IPS DF 6.9 (cell line): ENCODE measurements at regions not wholly inside any gene's neighbourhood (a gene's known extent, or its start where the extent isn't known, plus 50 kb on each side); places are given as distances from the start of the nearest gene placed in this dataset.

Source experiments
- DNase-seq: peaks from one replicate; pipeline ENCODE4 v3.0.0-alpha.2; 2013; ENCODE audit warnings: low read depth, low spot score
- H3K27ac ChIP-seq: one replicate; pipeline ENCODE4 v1.5.1; 2013; ENCODE audit warnings: low read length, control low read depth
- H3K27me3 ChIP-seq: 2 replicates; pipeline ENCODE4 v1.6.1; 2013; ENCODE audit warnings: mild to moderate bottlenecking, low read length; ENCODE audit not compliant: control insufficient read depth, insufficient read depth
- H3K36me3 ChIP-seq: 2 replicates; pipeline ENCODE4 v1.6.1; 2013; ENCODE audit warnings: low read length; ENCODE audit not compliant: control insufficient read depth, insufficient read depth
- H3K4me1 ChIP-seq: 2 replicates; pipeline ENCODE4 v1.6.1; 2013; ENCODE audit warnings: low read length; ENCODE audit not compliant: control insufficient read depth, insufficient read depth
- H3K4me3 ChIP-seq: 2 replicates; pipeline ENCODE4 v1.5.1; 2013; ENCODE audit warnings: mild to moderate bottlenecking, low read length
- H3K9me3 ChIP-seq: 2 replicates; pipeline ENCODE4 v1.6.1; 2013; ENCODE audit warnings: low read length, inconsistent platforms; ENCODE audit not compliant: control insufficient read depth, insufficient read depth
- WGBS: extraction: QIAGEN DNeasy Blood & Tissue Kit; methylation state at CpG from one replicate; pipeline ENCODE4 v1.1.7; 2013; ENCODE audit warnings: mixed read lengths, missing lambda C conversion rate; ENCODE audit not compliant: insufficient read length, insufficient coverage; 5-methylcytosine and 5-hydroxymethylcytosine counted together

- Histone ChIP-seq H3K9me3 (no peaks in the 10 kb centered on the region), H3K4me3 (no peak overlapping the region), H3K36me3 (no peaks in the 10 kb centered on the region), H3K4me1 (no peaks in the 10 kb centered on the region), H3K27ac (no peak overlapping the region), H3K27me3 (no peaks in the 10 kb centered on the region)
- no CpG with 5 or more reads among the region's 2 CpGs for WGBS
- no peak for DNase-seq
Measured at GRCh38 chr3:84100861-84101260, 857.9 kb upstream of the CADM2 start.

DNA sequence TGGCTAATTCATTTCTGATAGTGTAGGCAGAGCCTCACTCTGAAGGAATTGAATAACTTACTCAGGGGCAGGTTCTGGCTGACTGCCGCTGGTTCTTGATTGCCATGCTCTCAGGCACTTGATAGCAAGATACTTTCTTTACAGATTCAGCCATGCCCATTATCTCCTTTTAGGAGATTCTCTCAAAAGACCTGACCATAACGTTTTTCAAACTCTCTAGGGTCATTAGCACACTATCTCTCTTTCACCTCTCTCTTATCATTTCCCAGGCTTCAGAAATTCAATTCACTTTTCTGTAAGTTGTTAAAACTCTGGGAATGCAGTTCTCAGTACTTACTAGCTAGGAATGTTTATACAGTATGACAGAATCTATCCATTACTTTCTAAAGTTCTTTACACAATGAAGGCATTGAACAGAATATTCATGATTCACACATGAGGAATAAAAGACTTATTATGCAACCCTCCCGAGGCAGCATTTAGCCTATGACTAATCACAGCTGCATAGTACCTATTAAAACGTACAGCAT lies 850.3 kb upstream of the CADM2 start:
- no peak overlapping the region for H3K4me3 ChIP-seq
- no CpG with 5 or more reads among the region's 4 CpGs for WGBS
- no peaks in the 10 kb centered on the region for H3K9me3 ChIP-seq
- H3K27me3 ChIP-seq: no peaks in the 10 kb centered on the region
- no peaks in the 10 kb centered on the region for H3K36me3 ChIP-seq
- H3K4me1 ChIP-seq: no peaks in the 10 kb centered on the region
- DNase-seq: no peak
- no peak overlapping the region for H3K27ac ChIP-seq

GRCh38 chr3:84109911-84110310 lies 848.9 kb upstream of the CADM2 start:
- H3K27ac ChIP-seq: no peak overlapping the region
- no peaks in the 10 kb centered on the region for H3K27me3 ChIP-seq
- no peaks in the 10 kb centered on the region for H3K4me1 ChIP-seq
- no peak for DNase-seq
- no peak overlapping the region for H3K4me3 ChIP-seq
- no peaks in the 10 kb centered on the region for H3K9me3 ChIP-seq
- H3K36me3 ChIP-seq: no peaks in the 10 kb centered on the region

- Histone ChIP-seq H3K27me3 (no peaks in the 10 kb centered on the region), H3K4me3 (no peak overlapping the region), H3K4me1 (no peaks in the 10 kb centered on the region), H3K36me3 (no peaks in the 10 kb centered on the region), H3K9me3 (no peaks in the 10 kb centered on the region; the same call in 1 of the 2 replicates), H3K27ac (no peak overlapping the region)
- no peak for DNase-seq
Measured at GRCh38 chr3:84110787-84111186, 848.0 kb upstream of the CADM2 start.

- Histone ChIP-seq H3K27me3 (no peaks in the 10 kb centered on the region), H3K9me3 (no peaks in the 10 kb centered on the region), H3K4me3 (no peak overlapping the region), H3K4me1 (no peaks in the 10 kb centered on the region), H3K36me3 (no peaks in the 10 kb centered on the region), H3K27ac (no peak overlapping the region)
- no peak for DNase-seq
- WGBS: no CpG with 5 or more reads among the region's 12 CpGs
Measured at GRCh38 chr3:84125201-84125721, 833.5 kb upstream of the CADM2 start.

DNA sequence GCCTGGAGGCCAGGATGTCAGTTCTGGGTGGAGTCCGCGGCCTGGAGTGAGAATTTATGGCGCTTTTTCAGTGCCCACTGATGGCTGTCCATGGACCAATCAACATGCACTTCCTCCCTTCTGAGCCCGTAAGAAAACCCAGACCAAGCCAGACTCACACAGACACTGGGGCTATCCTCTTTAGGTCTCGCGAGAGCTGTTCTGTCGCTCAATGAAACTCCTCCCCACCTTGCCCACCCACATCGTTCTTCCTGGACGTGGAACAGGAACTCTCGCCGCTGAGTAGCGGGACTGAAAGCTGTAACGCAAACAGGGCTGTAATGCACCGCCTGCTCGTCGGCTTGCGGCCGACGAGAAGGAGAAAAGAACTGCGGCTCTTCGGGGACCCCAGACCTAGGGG lies 833.0 kb upstream of the CADM2 start:
- no peaks in the 10 kb centered on the region for H3K36me3 ChIP-seq
- WGBS: no CpG with 5 or more reads among the region's 21 CpGs
- H3K4me1 ChIP-seq: no peaks in the 10 kb centered on the region
- H3K27ac ChIP-seq: no peak overlapping the region
- H3K4me3 ChIP-seq: no peak overlapping the region
- no peaks in the 10 kb centered on the region for H3K27me3 ChIP-seq
- no peak for DNase-seq
- H3K9me3 ChIP-seq: no peaks in the 10 kb centered on the region

DNA sequence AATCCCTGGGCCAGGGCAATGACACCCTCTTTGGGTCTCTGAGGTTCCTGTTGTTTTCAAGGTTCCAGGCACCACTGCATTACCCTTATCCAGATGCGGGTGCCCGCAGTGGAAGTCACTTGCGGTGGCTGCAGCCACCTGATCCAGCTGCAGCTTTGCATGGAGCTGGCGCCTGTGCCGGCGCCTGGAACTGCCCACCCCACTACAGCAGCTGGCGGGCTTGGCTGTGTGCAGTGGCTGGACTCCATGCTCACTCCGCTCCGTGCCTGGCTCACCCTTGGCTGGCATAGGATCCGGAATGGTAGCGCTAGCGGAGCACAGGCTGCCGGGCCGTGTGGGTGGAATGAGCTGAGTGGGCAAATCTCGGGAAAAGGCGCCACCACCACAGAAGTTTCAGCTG lies 832.6 kb upstream of the CADM2 start:
- Histone ChIP-seq H3K9me3 (no peaks in the 10 kb centered on the region), H3K4me1 (no peaks in the 10 kb centered on the region)
- WGBS: no CpG with 5 or more reads among the region's 16 CpGs

DNA sequence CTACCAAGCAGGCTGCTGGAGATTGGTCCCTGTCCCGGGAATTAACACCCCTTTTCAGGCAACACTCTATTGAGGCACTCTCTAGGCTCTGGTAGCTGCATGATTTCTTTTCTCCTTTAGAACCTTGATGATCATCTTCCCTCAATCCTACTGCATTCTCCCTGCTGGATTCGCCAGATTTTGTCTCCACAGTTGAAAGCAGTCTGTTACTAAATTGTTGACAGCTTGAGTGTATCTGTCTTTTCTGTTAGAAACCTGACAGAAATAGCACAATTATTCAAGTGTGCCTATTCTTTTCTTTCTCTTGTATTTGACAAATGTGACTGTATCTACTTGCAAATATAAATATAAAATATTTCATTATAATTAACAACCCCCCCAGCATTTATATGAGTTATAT lies 830.8 kb upstream of the CADM2 start:
- no peak for DNase-seq

More for the DNA sequence above, 832.6 kb upstream of the CADM2 start:
- Histone ChIP-seq H3K36me3 (no peaks in the 10 kb centered on the region), H3K27ac (no peak overlapping the region), H3K4me3 (no peak overlapping the region), H3K27me3 (no peaks in the 10 kb centered on the region)
- DNase-seq: no peak

DNA sequence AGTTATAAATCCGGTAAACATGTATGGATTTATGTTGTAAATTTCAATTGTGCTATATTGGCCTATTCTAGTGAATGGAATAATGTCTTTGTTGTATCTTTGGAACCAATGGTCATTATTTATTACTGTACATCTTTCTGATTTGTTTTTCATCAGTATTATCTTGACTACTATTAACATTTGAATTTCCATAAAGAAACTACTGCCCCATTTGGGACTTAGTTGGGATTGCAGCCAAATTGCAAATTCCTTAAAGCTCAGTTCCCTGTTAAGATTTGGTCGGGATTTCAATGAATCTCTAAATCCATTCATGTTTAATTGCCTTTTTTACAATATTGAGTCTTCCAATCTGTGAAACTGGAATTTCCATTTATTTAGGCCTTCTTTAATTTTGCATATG lies 822.4 kb upstream of the CADM2 start:
- no peak overlapping the region for H3K27ac ChIP-seq
- no peaks in the 10 kb centered on the region for H3K4me1 ChIP-seq
- H3K9me3 ChIP-seq: no peaks in the 10 kb centered on the region
- H3K36me3 ChIP-seq: no peaks in the 10 kb centered on the region
- H3K27me3 ChIP-seq: no peaks in the 10 kb centered on the region
- WGBS: no CpG with 5 or more reads among the region's 2 CpGs
- no peak overlapping the region for H3K4me3 ChIP-seq
- DNase-seq: no peak

More for the DNA sequence above, 830.8 kb upstream of the CADM2 start:
- H3K27ac ChIP-seq: no peak overlapping the region
- H3K4me3 ChIP-seq: no peak overlapping the region
- no peaks in the 10 kb centered on the region for H3K36me3 ChIP-seq
- H3K4me1 ChIP-seq: no peaks in the 10 kb centered on the region
- H3K27me3 ChIP-seq: no peaks in the 10 kb centered on the region
- no CpG with 5 or more reads among the region's 2 CpGs for WGBS
- no peaks in the 10 kb centered on the region for H3K9me3 ChIP-seq

- Histone ChIP-seq H3K27ac (no peak overlapping the region), H3K9me3 (no peaks in the 10 kb centered on the region), H3K27me3 (no peaks in the 10 kb centered on the region), H3K36me3 (no peaks in the 10 kb centered on the region), H3K4me1 (no peaks in the 10 kb centered on the region), H3K4me3 (no peak overlapping the region)
- WGBS: no CpG with 5 or more reads among the region's 3 CpGs
- no peak for DNase-seq
Measured at GRCh38 chr3:84140631-84141030, 818.2 kb upstream of the CADM2 start.

DNA sequence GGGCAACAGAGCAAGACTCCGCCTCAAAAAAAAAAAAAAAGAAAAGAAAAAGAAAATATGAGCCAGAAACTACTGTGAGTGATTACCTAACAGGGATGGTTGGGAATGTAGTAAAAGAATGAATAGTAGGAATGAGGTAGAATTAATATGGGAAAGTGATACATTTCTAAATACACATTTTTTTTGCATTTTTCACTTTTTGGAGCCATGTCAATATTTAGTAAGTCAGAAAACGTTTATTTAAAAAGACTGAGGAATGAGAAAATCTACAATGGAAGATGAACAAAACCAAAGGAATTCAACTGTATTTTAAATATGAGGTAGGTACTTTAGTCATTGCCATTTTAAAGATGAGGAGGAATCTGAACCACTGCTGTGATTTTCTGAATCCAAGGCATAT lies 817.2 kb upstream of the CADM2 start:
- DNase-seq: no peak
- no peaks in the 10 kb centered on the region for H3K9me3 ChIP-seq
- H3K27ac ChIP-seq: no peak overlapping the region
- WGBS: no CpG with 5 or more reads among the region's 2 CpGs
- no peaks in the 10 kb centered on the region for H3K36me3 ChIP-seq
- H3K4me3 ChIP-seq: no peak overlapping the region
- H3K4me1 ChIP-seq: no peaks in the 10 kb centered on the region
- no peaks in the 10 kb centered on the region for H3K27me3 ChIP-seq
